Left colon (tissue), 2 donors: ENCODE measurements at regions not wholly inside any gene's neighbourhood (a gene's known extent, or its start where the extent isn't known, plus 50 kb on each side); places are given as distances from the start of the nearest gene placed in this dataset.

Experiments used
- ATAC-seq: fragments of 200-7000 bp; cut with Tn5 transposase; one replicate; pipeline ENCODE4 v1.9.1; 2020; ENCODE audit warnings: mild to moderate bottlenecking, moderate library complexity
- DNase-seq, 2 donors: peaks; one replicate each; pipeline ENCODE4 v3.0.0-alpha.2; 2020
- intact Hi-C, 2 donors: fragments of 100-400 bp; cut with DNase I in 1 of 2; cut with micrococcal nuclease in 1 of 2; formaldehyde crosslinking; loops; one replicate each; pipeline versions ENCODE4 v1.11.2 to v1.14.0; 2022; cut with DNase I, micrococcal nuclease
- donor health status: DM: no; HTN: no; CAD: no.
- donor health status: DM: yes; HTN: yes; CAD: no.

DNA sequence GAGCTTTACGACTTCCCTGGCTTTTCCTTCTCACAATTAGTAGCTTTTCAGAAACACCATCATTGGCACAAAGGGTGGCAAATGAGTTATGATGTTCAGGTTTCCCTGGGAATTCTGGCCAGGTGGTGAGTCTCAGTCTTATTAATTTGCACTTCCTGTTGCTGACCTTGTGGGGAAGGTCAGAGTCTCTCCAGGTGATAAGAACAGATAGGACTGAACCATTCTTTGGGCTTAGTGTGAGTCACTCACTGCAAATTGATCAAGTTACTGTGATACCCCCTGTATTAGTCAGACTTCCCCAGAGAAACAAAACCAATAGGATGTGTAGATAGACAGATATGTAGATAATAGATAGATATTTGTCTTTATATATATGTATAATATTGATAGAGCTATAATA lies 53.8 kb upstream of the RANBP3L start:
- intact Hi-C loops: no loop called here
- DNase-seq (no peak), ATAC-seq (no peak)

- DNase-seq (no peak), ATAC-seq (no peak)
- intact Hi-C loops: no loop called here
Observed at GRCh38 chr5:36356915-36357314, 55.2 kb upstream of the RANBP3L start.

- no peak for ATAC-seq
- no peak for DNase-seq
- intact Hi-C loops: no loop called here
Observed at GRCh38 chr5:36357391-36357975, 55.8 kb upstream of the RANBP3L start.

GRCh38 chr5:36359267-36359666 lies 57.6 kb upstream of the RANBP3L start:
- DNase-seq (no peak), ATAC-seq (no peak)
- intact Hi-C loops: no loop called here

GRCh38 chr5:36360307-36360706 lies 58.6 kb upstream of the RANBP3L start:
- intact Hi-C loops: no loop called here
- ATAC-seq (no peak), DNase-seq (no peak)

DNA sequence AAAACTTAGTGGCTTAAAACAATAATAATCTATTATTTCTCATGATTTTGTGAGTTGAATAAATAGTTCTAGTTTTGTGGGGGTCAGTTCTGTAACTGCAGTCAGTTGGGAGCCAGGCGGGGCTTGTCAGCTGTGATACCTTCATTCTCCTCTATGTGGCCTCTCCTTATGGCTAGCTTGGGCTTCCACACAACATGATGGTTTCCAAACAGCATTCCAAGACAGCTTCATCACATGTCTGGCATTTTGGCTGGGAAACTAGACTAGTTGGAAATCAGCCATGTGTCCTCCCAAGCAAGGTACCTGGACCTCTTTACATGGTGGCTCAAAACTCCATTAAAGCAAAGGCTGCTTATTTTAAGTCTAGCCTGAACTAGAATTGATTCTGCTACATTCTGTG lies 61.4 kb upstream of the RANBP3L start:
- no peak for DNase-seq
- ATAC-seq: no peak
- intact Hi-C loops: no loop called here

DNA sequence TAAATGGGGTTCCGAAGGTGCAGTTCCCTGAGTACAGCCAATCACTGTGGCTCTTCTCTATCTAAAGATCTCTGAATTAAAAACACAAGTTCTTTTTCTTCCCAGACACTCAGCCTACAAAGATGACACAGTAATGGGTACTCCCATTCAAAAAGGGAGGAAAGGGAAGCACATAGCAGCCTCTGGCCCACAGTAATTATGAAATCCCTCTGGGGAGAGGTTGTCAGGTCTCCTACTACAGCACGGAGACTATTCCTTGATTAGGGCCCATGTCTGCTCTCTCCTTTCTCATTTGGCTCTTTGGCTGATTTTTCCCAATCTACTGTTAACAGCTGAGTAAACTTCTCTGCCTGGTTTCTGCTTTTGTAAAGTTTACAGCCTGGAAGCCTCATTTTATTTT lies 62.0 kb upstream of the RANBP3L start:
- ATAC-seq (no peak), DNase-seq (no peak)
- intact Hi-C loops: no loop called here

GRCh38 chr5:36364473-36364872 lies 62.8 kb upstream of the RANBP3L start:
- DNase-seq (no peak), ATAC-seq (no peak)
- intact Hi-C loops: no loop called here

- DNase-seq (no peak), ATAC-seq (no peak)
- intact Hi-C loops: no loop called here
Observed at GRCh38 chr5:36365896-36366295, 64.2 kb upstream of the RANBP3L start.

DNA sequence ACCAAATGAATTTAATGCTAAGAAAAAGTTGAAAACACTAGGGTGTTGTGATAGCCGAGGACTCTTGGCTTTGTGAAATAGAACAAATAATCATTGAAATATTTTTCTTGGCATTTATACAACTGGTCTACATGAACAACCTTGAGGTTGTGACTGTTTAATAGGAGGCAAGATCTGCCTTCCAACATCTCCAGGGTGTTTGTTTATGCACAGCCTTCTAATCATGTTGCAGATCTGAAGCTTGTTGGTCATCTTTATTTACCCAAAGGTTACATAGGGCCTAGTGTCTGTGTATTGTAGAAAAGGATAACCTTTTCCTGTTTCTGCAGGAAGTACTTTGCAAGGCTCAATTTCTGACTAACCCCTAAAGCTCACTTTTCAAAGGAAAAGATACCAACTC lies 65.2 kb upstream of the RANBP3L start:
- no peak for ATAC-seq
- DNase-seq: no peak
- intact Hi-C loops: no loop called here

- ATAC-seq (no peak), DNase-seq (no peak)
- intact Hi-C loops: no loop called here
Observed at GRCh38 chr5:36367524-36367923, 65.8 kb upstream of the RANBP3L start.

DNA sequence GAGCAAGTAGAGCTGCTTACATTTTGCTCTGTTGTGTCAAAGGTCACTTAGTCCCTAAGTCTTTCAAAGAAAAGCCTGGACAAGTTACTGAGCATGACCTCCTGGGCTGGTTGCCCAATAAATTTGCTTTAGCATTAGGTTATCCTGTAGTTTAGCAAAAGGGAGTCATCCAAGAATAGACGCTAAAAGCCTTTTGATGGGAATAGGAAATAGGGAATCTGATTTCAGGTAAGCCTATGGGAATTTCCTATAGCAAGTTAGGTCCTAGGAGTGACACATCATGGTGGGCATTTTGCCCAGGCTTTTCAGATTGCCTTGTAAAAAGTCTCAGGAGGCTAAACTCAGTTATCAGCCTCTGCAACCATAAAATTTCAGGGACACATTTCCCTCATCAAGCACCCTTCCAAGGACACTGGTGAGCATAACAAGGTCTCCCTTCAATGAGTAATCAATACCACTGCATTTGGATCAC lies 67.6 kb upstream of the RANBP3L start:
- no peak for DNase-seq
- ATAC-seq: no peak

DNA sequence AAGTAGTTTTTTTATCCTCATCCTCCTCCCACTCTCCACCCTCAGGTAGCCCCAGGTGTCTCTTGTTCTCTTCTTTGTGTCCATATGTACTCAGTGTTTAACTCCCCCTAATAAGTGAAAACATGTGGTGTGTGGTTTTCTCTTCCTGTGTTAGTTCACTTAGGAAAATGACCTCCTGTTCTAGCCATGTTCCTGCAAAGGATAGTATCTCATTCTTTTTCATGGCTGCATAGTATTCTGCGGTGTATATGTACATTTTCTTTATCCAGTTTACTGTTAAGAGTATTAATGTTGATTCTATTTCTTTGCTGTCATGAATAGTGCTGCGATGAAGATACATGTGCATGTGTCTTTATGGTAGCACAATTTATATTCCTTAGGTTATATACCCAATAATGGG lies 68.4 kb upstream of the RANBP3L start:
- DNase-seq (no peak), ATAC-seq (no peak)
- intact Hi-C loops: no loop called here

More for the DNA sequence above, 67.6 kb upstream of the RANBP3L start:
- intact Hi-C loops: no loop called here

DNA sequence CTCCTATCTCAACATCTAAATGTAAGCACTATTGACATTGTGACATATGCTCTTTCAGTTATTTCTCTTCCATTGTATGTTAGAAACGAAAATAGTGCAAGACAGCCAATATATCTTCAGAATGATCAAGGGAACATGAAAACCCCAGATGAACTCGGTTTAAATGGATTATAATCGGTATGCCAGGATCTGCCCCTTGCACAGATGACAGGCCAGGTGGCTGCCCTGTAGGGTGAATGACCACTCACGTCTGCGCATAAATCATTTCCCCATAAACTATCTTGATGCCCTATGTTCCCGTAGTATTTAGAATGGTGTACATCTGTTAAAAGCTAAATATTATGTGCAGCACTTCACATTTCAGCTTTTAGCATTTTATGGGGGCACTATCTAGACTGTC lies 69.7 kb upstream of the RANBP3L start:
- intact Hi-C loops: no loop called here
- DNase-seq (no peak), ATAC-seq (no peak)

DNA sequence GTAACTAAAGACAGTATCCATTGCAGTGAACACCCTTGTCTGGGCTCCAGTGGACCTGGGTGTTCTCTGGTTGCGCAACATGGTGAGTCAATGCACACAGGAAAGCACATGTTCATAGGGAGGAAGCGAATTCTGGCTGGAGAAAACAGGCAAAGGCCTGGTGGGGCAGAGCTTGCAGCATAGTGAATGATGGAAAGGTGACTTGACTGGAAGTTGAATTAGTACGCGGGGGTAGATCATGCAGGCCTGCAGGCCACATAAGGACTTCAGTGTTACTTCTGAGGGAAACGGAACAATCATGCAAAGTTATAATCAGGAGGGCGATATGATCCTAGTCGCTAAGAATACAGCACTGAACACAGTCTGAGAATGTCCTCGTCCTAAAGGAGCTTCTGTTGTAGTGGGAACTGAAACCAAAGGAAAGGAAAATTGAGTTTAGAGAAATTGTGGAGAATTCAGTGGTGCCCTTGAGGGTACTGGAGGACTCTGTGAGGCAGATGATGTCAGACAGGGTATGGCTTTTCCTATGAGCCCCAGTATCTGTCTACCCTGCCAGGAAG lies 71.9 kb upstream of the RANBP3L start:
- no peak for ATAC-seq
- intact Hi-C loops: no loop called here

DNA sequence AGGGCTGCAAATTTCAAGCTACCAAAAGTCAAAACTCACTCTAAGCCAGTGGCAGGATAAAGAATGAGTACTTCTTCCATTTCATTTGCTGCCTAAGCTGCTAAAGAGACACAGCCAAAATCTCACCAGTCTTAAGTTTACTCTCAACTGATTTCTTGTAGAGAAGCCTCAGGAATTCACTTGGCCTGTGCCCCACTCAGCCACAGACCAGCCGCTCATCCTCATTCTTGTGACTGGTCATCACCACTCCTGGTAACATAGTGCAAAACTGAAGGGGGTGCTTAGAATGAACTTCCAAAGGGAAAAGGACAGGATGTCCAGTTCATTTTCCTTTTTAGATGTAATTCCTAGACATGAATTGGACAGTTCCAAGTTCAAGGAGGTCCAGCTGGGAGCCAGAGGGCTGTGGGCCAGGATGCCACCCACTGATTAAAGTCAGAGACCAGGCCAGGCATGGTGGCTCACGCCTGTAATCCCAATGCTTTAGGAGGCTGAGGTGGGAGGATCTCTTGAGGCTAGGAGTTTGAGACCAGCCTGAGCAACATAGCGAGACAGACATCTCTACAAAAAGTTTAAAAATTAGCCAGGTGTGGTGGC lies 72.7 kb upstream of the RANBP3L start:
- intact Hi-C loops: no loop called here
- ATAC-seq: no peak
- no peak for DNase-seq

More for the DNA sequence above, 71.9 kb upstream of the RANBP3L start:
- peak; percentile 19 to 49 for DNase-seq

DNA sequence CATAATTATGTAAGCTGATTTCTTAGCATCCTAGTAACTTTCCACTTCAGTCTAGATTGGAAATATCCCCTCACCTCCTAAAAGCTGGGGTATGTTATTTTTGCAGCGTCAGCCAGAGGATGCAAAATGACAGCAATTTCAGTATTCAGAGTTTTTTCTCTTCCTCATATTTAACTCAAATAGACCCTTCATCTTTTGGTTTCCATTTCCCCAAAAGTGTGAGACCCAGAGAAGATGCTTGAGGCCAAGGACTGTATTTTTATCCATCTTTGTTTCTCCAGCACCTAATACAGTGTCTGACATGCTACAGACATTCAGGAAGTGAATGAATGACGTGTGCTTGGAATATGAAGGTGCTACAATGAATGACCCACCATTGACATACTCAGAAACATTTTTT lies 75.5 kb upstream of the RANBP3L start:
- intact Hi-C loops: no loop called here
- ATAC-seq (no peak), DNase-seq (no peak)

- intact Hi-C loops: no loop called here
- DNase-seq (no peak), ATAC-seq (no peak)
Observed at GRCh38 chr5:36378551-36378950, 76.8 kb upstream of the RANBP3L start.

- ATAC-seq (no peak), DNase-seq (no peak)
- intact Hi-C loops: loop anchor here in 1 of 2 donors (10.0 kb wide), 1 partner anchor 118 kb away; no protein-coding TSS in a partner anchor
Observed at GRCh38 chr5:36382890-36383289, 81.2 kb upstream of the RANBP3L start.

- intact Hi-C loops: loop anchor here in 1 of 2 donors (10.0 kb wide), 1 partner anchor 119 kb away; no protein-coding TSS in a partner anchor
- DNase-seq (no peak), ATAC-seq (no peak)
Observed at GRCh38 chr5:36383942-36384341, 82.2 kb upstream of the RANBP3L start.

DNA sequence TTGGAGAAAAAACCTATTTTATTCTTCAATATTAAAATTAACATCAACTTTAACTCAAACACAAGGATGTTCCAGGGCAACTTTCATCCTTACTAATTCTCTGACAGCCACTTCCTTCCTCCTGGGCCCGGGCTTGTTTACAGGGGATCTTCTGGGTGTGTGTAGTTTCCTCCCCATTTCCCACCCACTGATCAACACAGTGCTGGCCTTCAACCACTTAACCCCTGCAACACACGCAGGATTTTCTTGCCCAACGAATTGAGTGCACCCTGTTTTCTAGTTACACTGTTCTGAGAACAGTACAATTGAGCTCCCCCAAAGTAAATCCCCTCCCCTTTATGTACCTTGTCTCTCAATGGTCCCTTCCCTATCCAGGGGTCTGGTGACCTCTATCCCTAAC lies 83.1 kb upstream of the RANBP3L start:
- intact Hi-C loops: loop anchor here in 1 of 2 donors (10.0 kb wide), 1 partner anchor 120 kb away; no protein-coding TSS in a partner anchor
- ATAC-seq (no peak), DNase-seq (no peak)
